ENCODE measurements at regions not wholly inside any gene's neighbourhood (a gene's known extent, or its start where the extent isn't known, plus 50 kb on each side); places are given as distances from the start of the nearest gene placed in this dataset.

DNA sequence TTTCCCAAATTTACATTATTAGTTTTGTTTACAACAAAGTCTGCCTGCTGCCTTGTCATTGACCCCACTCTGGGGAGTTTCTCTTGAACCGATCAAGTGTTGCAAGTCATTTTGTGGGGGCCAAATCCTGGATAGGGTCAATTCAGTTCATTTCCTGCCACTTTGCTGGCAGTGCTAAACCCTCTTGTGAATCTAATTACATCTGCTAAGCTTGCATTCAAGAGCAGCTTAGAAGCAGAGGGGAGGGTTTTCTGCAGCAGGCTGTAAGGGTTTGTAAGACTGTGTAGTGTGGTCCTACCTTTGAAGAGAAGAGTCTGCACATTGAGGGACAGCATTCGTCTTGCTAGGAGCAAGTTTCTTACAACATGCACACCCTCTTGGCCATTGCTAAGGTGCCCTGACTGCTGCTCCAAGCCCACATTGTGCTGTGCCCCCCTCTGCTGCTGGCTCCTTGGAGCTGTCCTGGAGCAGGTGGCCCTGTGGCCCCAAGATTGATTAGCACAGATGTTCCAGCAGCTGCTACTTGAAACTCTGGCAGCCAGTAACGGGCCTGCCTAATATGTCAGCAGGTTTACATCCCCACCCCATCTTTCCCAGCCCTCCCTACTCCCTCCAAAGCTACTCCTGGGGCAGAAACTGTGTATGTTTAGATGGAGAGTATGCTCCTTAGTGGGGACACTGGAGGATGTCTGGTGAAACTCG lies 174.5 kb upstream of the USP9Y start:
- TF ChIP-seq, protein P1, sequence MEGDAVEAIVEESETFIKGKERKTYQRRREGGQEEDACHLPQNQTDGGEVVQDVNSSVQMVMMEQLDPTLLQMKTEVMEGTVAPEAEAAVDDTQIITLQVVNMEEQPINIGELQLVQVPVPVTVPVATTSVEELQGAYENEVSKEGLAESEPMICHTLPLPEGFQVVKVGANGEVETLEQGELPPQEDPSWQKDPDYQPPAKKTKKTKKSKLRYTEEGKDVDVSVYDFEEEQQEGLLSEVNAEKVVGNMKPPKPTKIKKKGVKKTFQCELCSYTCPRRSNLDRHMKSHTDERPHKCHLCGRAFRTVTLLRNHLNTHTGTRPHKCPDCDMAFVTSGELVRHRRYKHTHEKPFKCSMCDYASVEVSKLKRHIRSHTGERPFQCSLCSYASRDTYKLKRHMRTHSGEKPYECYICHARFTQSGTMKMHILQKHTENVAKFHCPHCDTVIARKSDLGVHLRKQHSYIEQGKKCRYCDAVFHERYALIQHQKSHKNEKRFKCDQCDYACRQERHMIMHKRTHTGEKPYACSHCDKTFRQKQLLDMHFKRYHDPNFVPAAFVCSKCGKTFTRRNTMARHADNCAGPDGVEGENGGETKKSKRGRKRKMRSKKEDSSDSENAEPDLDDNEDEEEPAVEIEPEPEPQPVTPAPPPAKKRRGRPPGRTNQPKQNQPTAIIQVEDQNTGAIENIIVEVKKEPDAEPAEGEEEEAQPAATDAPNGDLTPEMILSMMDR (IDR thresholded peaks at IDR 0.05): no peak
- no peak for TF ChIP-seq POLR2A (IDR thresholded peaks at IDR 0.05)
